Esophagus muscularis mucosa (tissue), 3 donors: ENCODE measurements at regions not wholly inside any gene's neighbourhood (a gene's known extent, or its start where the extent isn't known, plus 50 kb on each side); places are given as distances from the start of the nearest gene placed in this dataset.

Experiments
- CTCF ChIP-seq, 3 experiments: fragments of 200-600 bp in 2 of 3; fragments of 450-650 bp in 1 of 3; sonication (generic) in 2 of 3; IDR thresholded peaks; one replicate each; pipeline ENCODE4 v1.5.1; 2017 to 2019; ENCODE audit warnings: antibody characterized with exemption in 3 of 3, mild to moderate bottlenecking in 2 of 3, moderate library complexity in 1 of 3
- POLR2A ChIP-seq: fragments of 450-650 bp; IDR thresholded peaks from one replicate; pipeline ENCODE4 v1.6.1; 2017; ENCODE audit warnings: antibody characterized with exemption, moderate library complexity, mild to moderate bottlenecking, low read depth
- POLR2AphosphoS5 ChIP-seq, 2 donors: sonication (generic); formaldehyde crosslinking; IDR thresholded peaks; one replicate each; pipeline ENCODE4 v1.6.1; 2017; ENCODE audit warnings: antibody characterized with exemption in 2 of 2

GRCh38 chr1:172960019-172960418 lies 90.7 kb downstream of the TNFSF18 start:
- TF ChIP-seq POLR2A, result no peak
- no peak for TF ChIP-seq CTCF (IDR thresholded peaks at IDR 0.05)
- TF ChIP-seq POLR2AphosphoS5 (IDR thresholded peaks at IDR 0.05), result no peak
